NCI-H1930 (cell line): ENCODE measurements at regions not wholly inside any gene's neighbourhood (a gene's known extent, or its start where the extent isn't known, plus 50 kb on each side); places are given as distances from the start of the nearest gene placed in this dataset.

Experiments used
- DNase-seq, 2 experiments: peaks; one replicate each; lab custom pipeline; 2025; lab: John Stamatoyannopoulos, UW

- DNase-seq = no peak
Observed at GRCh38 chr11:123378096-123378495, 52.0 kb upstream of the GRAMD1B start.

- DNase-seq = no peak
Observed at GRCh38 chr11:123377355-123377754, 52.7 kb upstream of the GRAMD1B start.

GRCh38 chr11:123375832-123376231, 54.2 kb upstream of the GRAMD1B start:
- DNase-seq = no peak

DNA sequence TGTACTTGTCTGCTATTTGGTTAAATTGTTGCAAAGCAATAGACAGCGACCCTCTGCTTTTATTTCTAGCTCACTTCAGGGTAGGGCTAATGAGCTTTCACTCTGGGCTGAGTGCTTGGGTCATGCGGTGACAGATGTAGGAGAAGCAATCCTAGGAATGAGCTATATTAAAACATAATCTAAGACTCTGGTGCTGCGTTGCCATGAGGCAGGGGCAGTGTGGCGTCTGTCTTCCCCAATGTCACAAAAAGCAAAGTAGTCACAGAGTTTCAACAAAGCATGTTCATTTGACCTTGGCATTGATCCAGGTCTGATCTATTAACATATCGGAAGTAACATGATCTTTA, 55.5 kb upstream of the GRAMD1B start:
- no peak for DNase-seq

DNA sequence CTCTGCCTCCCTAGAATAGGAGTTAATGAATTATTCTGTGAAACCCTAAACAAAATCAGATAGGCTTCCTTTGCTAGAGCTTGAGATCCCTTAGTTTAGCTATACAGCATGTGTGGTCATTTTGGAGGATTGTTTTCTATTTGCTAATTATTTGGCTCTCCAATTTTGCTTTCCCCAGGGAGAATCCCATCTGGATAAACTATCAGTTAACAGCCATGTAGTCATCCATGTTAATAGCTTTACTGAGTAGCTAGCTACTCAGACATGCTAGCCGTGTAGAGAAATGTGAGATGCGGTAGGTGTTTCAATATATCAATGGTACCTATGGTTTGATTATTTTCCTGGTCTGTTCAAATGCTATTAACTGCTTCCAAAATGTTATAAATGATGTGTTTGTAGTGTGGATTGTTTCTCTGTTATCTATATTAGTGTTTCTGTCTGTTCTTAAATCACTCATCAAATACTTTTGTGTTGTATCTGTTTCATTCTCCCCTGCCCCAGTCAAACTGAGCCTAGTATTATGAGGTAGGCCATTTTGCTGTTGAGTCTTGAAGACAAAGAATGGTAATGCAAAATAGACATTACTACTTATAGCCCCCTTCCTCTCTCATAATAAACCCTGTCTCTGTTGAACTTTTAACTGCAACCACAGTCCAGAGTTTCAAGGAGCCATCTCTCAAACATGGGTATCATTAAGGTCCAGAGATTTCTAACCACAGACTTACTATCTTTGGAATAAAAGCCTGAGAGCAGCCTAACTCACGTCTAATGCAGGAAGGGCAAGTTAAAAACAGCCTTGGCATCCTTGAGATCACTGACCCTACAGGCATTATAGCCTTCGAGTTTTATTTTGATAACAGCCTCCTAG, 56.1 kb upstream of the GRAMD1B start:
- no peak for DNase-seq

DNA sequence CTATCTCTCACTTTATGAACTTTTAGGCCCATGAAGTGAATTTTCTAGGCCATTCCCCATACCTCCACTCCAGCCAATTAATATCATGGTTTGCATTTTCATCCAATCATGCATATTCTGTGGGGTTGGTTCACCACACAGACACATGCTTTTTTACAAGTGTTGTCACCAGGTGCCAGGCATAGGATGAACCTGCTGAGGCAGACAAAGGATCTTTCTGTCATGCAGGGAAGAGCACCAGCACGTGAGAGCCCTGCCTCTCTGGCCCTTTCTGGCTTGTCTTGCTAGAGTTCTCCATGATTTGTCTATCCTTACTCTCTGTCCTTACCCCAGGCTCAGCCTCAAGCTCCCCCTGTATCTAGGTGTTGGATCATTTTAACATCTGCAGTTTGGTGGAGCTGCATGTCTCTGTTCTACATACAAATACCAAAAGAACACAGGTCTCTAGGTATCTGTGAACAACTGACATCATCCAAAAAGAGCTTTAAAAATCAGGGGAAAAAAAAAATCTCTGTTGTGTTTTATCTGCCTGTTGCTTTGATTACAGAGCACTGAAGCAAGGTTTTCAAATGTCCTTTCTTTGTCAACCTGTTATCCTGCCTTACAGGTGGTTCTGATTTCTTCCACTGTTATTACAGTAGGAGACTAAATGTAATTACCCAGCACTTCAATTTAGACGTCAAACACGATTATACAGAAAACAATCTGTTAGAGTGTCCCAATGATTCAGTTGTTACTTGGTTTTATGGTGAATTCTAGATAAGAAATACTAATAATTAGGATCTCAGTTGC, 58.4 kb upstream of the GRAMD1B start:
- no peak for DNase-seq

GRCh38 chr11:123366924-123367323, 63.1 kb upstream of the GRAMD1B start:
- DNase-seq = no peak

GRCh38 chr11:123365955-123366354, 64.1 kb upstream of the GRAMD1B start:
- no peak for DNase-seq

DNA sequence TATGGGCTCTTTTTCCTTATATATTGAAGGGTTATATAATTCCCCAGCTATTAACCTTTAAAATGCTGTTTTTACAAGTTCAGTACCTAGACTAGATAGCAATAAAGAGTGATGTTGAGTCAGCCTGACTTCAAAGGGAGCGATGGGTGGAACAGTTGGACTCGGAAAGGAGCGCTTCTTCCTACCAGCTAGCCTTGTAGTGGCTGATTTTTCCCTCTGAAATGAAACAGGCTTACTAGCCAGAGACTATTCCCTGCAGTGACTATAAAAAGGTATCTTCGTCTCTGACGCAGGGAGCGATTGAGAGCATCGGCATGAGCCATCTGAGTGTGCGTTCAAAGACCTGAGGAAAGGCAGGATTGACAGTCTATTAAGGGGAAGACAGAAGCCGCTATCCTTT, 66.0 kb upstream of the GRAMD1B start:
- no peak for DNase-seq

GRCh38 chr11:123363556-123363955, 66.5 kb upstream of the GRAMD1B start:
- no peak for DNase-seq

DNA sequence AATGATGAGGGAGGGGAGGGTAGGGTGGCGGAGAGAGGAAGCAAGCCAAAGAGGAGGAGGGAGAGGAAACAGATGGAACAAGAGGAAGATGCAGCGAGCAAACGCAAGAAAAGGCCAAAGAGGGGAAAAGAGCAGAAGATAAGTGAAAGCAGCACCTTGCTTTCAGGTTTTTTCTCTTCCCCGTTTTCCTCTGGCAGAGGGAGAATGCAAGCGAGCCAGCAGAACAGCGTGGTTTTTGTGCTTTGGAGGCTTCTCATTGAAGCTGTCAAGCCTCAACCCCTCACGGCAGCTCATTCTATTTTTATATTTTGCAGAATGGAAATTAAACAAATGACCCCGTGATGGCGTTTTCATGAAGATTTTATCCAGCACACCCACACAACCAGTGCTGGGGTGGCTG, 67.1 kb upstream of the GRAMD1B start:
- no peak for DNase-seq

DNA sequence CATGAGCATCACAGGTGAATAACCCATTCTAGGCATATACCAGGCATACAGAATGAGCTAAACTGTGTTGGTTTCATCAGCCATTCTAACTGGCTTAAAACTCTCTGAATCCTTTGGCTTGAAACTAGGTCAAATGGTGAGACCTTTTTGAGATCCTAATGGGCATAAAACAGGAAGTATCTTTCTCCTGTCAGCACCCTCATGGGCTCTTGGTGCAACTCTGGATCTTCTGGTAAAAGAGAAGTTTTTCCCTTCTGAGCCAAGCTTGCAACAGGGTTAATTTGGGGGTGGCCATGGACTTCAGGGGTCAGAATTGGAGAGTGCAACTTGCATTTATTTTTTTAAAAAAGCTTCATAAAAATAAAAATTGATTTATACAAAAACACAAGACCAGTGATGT, 67.9 kb upstream of the GRAMD1B start:
- no peak for DNase-seq

DNA sequence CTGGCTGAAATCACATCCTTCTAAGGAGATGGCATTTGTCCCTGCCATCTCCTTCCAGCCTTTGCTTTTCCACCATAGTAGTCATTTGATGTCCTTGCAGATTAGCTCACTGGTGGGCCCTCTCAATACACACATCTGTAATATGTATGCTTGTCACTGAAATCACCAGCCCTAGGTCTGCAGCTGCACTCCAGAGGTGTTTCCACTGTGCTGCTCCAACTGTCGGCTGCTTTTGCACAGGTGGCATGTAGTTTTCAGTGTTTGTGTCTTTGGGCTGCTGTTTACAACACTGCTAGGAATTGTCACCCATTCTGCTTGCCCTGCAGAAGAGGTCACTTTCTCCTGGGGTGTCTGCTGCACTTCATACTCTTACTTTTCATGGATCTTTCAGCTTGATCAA, 69.0 kb upstream of the GRAMD1B start:
- DNase-seq = no peak

DNA sequence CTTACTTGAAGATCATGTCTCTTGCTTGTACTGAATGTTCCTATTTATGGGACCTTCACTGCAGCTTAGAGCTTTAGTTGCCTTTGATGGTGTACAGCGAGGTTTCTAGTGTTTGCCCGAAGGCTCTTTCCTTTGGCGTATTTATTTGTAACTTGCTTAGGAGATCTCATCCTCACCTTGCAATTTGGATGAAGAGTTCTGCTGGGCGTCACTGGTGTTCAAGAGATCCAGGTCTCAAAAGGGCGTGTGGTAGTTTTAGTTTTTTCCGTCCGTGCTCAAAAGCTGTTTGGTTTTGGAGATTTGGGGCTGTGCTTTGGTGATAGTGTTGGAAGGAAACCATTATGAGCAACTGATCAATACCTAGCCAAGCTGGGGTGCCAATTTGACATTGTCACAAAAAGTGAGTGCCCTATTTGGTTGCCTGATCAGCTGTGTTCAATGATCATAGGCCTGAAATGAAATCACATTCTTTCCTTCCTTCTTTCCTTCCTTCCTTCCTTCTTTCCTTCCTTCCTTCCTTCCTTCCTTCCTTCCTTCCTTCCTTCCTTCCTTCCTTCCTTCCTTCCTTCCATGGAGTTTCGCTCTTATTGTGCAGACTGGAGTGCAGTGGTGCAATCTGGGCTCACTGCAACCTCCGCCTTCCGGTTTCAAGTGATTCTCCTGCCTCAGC, 69.7 kb upstream of the GRAMD1B start:
- no peak for DNase-seq

DNA sequence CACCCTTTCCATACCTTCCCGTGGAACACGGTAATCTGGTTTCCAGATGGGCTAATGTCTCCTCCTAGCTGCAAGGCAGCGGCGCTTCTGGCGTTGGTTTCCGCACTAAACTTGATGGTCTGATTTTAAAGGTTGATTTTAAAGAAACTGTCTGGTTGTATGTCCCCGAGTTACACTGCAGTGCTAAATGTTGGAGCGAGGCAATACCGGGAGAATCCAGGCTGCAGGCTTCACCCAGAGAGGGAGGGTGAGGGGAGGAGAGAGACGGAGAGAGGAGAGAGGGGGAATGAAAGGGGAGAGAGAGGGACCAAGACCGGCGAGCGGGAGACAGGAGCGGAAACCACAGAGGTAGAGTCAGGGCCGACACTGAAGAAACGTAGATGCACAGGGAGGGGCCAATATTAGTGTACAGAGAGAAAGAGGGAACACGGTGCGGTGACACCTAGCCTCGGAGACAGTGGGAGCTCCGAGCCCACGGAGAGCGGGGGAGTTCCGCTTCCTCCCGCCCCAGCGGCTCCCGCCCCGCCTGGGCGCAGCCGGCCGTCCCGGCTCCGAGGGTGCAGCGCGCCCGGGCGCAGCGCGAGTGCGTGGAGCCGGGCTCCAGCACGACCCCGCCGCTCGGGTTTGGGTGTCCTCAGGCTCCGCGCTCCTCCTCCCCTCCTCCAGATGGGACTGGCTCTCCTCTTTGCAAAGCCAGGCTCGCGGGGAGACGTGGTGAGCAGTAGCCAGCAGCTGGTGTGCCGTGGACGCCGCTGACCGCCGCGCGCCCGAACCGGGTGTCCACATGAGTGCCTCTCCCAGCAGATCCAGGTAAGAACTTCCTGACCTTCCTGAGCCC, 71.9 kb upstream of the GRAMD1B start:
- DNase-seq = no peak

DNA sequence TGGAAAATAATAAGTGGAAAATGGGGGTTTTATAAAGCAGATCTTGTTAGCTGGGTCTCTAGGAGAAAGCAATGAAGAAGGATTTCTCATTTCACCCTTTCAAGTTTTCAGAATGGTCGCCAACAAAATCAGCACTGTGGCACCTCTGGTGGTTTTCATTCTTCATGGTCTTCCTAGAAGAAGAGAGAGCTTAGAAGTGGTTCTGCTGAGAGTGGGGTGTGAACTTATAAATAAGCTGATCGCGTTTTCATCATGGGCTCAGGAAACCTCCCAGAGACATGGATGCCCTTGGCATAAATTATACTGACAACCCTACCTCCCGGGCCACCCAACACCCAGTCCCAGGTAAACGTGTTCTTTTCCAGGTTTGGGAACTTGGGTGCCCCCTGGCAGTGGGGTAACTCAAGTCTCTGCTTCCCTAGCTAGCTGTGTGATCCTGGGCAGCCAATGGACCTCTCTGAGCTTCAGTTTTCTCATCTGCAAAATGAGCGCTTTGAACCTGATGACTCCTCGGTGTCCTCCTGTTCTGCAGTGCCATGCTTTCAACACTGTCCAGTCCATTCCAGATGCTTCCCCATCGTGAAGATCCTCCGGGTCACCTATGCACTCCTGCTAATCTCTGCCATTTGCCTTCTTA, 72.6 kb upstream of the GRAMD1B start:
- no peak for DNase-seq

- no peak for DNase-seq
Observed at GRCh38 chr11:123356539-123356938, 73.5 kb upstream of the GRAMD1B start.

GRCh38 chr11:123354371-123354975, 75.6 kb upstream of the GRAMD1B start:
- DNase-seq = no peak

DNA sequence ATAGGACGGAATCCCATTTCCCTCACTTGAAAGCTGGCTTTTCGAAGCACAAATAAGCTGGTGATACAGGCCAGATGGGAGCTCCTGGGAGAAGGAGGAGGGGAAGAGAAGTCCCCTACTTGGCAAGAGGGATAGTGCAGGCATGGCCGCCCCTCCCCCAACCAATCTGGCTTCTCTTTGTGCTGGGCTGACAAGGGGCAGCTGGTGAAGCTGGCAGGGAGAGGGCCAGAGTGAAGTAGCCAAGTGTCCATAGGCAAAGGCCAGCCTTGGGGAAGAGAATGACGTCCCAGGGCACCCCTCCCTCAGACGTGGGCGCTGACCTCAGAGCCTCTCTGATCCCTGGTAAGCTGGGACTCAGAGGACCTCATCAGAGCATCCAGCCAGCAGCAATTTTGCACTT, 78.7 kb upstream of the GRAMD1B start:
- DNase-seq = no peak

DNA sequence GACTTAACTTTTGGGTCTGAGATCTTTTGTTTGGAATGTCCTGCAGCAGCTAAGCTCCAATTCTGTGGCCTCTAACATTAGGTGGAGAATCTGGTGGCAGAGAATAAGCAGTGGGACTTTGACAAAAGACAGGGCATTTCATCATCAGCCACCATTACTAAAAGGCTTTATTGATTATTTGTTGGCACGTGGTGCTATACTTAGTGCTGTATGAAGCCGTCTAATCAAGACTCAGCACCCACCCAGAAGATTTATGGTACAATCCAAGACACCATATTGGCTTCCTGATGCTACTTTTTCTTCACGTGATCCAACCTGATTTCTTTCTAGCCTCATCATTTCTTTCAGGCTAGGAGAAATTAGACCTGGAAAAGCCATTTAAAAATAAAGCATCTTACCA, 80.7 kb upstream of the GRAMD1B start:
- no peak for DNase-seq

GRCh38 chr11:123344790-123345357, 85.2 kb upstream of the GRAMD1B start:
- no peak for DNase-seq
